WTC11 (cell line): ENCODE measurements at regions not wholly inside any gene's neighbourhood (a gene's known extent, or its start where the extent isn't known, plus 50 kb on each side); places are given as distances from the start of the nearest gene placed in this dataset.

Experiments
- CTCF ChIP-seq: fragments of 200-600 bp; IDR thresholded peaks from 2 replicates; pipeline ENCODE4 v1.8.0; 2022; ENCODE audit warnings: antibody characterized with exemption
- ELF4 ChIP-seq: sonication (generic); formaldehyde crosslinking; IDR thresholded peaks from 2 replicates; pipeline ENCODE4 v1.8.1; 2022; ENCODE audit warnings: low read depth, mild to moderate bottlenecking, moderate library complexity, missing genetic modification reagents
- SP1 ChIP-seq: sonication (generic); formaldehyde crosslinking; conservative IDR thresholded peaks from 2 replicates; pipeline ENCODE4 v1.8.1; 2022; ENCODE audit warnings: missing genetic modification reagents
- USF1 ChIP-seq: sonication (generic); formaldehyde crosslinking; IDR thresholded peaks from 2 replicates; pipeline ENCODE4 v1.8.0; 2022; ENCODE audit warnings: mild to moderate bottlenecking, missing genetic modification reagents
- ZNF219 ChIP-seq: sonication (generic); formaldehyde crosslinking; IDR thresholded peaks from 2 replicates; pipeline ENCODE4 v1.8.0; 2023; ENCODE audit warnings: missing genetic modification reagents, mild to moderate bottlenecking, borderline replicate concordance

GRCh38 chr14:28570391-28570790, 196.2 kb upstream of the FOXG1 start:
- TF ChIP-seq USF1 (CRISPR knock-in tag) (no peak), ELF4 (no peak), CTCF (no peak), SP1 (CRISPR knock-in tag) (no peak), ZNF219 (CRISPR knock-in tag) (no peak)
